GM12878 (cell line): ENCODE measurements at regions not wholly inside any gene's neighbourhood (a gene's known extent, or its start where the extent isn't known, plus 50 kb on each side); places are given as distances from the start of the nearest gene placed in this dataset.

Source experiments
- CBX5 ChIP-seq: sonication (generic); IDR thresholded peaks from 2 replicates; pipeline ENCODE4 v1.6.1; 2016; ENCODE audit warnings: low read depth, moderate library complexity, mild to moderate bottlenecking, inconsistent platforms
- POLR2AphosphoS2 ChIP-seq: IDR thresholded peaks from 2 replicates; pipeline ENCODE4 v1.6.1; 2011; ENCODE audit warnings: low read depth, mild to moderate bottlenecking, low read length, improper control_type of control experiment, moderate library complexity

GRCh38 chr2:104092886-104093285 lies 761.0 kb upstream of the POU3F3 start:
- TF ChIP-seq POLR2AphosphoS2 (no peak), CBX5 (no peak)
